ENCODE measurements at regions not wholly inside any gene's neighbourhood (a gene's known extent, or its start where the extent isn't known, plus 50 kb on each side); places are given as distances from the start of the nearest gene placed in this dataset.
"Not testable (repeated sequence)": the region's sequence is repeated elsewhere in the genome, so short reads cannot be mapped to it uniquely, and the experiment has no call there.

DNA sequence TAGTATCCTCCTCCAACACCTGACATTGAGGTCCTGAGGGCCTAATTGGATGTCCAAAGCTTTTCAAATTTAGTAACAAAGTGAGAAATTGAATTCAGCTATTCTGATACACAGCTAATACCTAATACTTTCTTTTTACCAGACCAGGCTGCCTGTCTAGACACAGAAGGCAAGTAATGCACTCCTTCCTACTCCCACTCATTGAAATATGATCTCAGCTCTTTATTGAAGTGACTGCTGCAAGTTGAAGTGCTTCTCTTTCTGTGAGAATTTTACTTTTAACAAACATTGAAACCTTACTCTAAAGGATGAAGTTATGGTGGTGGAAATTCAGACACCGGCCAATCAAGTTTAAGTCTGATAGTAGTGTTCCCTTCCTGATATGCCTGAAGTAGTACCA lies 90.8 kb upstream of the OGFRL1 start:
- no peak for DNase-seq (ENCODE audit: low read depth in 1 of 2, low spot score in 1 of 2)

DNA sequence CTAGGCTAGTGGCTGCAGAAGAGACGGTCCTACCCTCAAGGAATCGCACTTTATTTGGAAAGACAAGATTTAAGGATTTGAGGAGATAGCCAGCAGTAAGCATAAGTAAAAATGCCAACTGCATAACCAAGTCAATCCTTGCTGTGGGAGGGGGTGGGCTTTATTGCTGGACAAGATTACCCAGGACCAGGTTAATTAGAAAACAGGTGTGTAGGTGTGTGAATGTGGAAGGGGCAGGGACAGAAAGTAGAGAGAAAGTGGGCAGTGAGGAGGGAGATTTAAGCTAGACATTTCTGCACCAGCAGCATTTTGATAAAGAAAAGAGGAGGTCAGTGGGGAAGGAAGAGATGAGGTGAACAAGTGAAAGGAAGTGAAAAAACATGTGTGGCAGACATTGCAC lies 89.7 kb upstream of the OGFRL1 start:
- no peak for DNase-seq (ENCODE audit: low read depth in 1 of 2, low spot score in 1 of 2)

DNA sequence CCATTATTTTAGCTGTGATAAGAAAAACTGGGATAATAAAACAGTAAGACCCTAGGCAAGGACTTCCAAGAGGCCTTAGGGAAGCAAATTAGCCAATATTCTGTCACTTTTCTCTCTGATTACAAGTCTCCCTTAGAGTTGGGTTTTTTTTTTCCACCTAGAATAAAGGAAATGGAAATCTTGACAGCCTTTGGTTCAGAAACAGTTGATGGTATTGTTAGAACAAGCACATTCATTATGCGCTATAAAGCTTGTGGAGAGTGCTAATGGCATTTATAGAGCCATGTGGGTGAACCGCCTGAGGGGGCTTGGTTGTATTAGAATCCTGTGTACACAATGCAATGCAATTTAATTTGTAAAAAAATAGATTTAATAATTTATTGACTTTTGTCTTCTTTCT lies 88.9 kb upstream of the OGFRL1 start:
- no peak for DNase-seq (ENCODE audit: low read depth in 1 of 2, low spot score in 1 of 2)

DNA sequence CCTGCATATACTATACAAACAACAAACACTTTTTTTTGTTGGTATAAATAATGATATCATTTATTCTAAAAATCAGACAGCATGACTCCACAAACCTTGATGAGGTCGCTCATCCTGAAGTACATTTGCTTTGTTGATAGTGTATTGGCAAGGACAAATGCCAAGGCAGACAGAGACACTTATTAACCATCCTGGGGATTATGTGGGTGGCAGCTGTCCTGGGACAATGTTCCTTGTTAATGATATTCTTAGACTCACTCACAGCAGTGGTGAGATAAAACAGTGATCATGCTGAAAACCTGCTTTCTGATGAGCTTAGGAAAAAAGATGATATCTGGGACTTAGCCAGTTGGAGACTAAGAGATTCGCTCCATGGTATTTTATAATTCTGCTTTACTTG lies 85.4 kb upstream of the OGFRL1 start:
- DNase-seq (ENCODE audit: low read depth in 1 of 2, low spot score in 1 of 2), result no peak

DNA sequence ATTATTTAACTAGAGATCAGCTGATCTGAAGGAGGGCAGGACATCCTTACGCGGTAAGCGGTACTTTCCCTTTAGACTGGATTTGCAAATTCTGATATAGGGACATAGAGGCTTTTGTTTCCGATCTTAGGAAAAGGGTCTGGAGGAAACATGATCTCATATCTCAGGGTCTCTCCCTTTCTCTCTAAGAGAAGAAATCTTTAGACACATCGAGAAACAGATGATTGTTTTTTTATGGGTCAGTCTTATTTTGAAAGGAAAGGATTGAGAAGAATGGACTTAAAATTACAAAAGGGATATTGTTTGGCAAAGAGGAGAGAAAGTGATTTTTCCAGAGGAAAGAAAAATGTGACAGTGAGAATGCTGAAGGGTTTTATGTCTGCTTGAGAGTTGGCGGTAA lies 83.9 kb upstream of the OGFRL1 start:
- DNase-seq (ENCODE audit: low read depth in 1 of 2, low spot score in 1 of 2), result no peak

DNA sequence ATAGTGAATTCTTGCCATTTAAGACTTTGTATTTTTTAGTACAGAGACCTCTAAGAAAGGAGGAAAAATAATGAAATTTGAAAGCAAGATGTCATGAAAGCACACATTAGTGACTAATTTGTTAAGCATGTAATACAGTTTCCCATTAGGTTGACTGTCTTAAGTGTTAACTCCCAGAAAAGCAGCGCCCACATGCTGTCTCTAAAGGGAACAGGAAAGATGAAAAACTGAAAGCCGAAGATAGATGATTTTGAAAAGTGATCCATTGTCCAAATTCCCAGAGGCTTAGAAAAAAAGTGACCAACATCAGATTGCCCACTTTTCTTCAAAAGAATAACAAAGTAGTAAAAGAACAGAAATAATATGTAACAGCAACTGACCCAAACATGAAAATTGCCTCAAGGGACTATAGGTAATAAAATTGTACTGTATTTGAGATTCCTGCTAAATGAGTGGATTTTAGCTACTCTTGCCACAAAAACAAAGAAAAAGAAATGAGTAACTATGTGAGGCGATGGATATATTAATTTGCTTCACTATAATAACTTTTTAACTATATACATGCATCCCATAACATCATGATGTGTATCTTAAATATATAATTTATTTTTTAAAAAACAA lies 83.2 kb upstream of the OGFRL1 start:
- no peak for DNase-seq (ENCODE audit: low read depth in 1 of 2, low spot score in 1 of 2)

DNA sequence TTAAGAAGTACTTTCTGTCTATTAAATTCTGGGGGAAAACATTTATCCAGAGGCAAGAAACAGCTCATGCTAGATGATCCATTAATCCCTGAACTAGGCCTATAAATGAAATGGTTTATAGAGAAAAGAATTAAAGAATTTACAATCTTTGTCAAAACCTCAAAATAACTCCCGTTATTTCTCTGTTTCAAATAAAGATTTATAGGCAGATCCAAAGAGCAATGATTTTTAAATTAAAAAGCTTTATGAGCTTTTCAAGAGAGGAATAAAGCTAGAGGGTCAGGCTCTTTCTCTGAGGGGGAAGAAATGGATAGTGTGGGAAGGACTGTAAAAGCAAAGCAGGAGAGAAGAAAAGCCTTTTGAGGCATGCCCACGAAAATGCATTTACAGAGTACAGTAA lies 82.5 kb upstream of the OGFRL1 start:
- no peak for DNase-seq (ENCODE audit: low read depth in 1 of 2, low spot score in 1 of 2)

DNA sequence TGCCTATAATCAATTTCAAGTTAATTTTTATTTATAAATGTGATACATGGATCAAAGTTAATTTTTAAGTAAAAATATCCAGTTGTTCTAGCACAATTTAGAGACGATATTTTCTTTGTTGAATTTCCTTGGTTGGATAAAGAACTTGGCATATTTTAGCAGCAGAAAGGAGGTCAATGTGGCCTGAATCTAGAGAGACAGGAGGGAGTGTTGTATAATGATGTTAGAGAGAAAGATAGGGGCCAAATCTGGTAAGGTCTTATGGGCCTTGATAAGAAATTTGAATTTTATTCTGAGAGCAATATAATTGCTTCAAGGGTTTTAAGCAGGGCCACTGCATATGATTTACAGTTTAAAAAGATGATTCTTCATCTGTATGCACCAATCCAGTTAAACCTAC lies 79.4 kb upstream of the OGFRL1 start:
- DNase-seq (ENCODE audit: low read depth in 1 of 2, low spot score in 1 of 2), result no peak

DNA sequence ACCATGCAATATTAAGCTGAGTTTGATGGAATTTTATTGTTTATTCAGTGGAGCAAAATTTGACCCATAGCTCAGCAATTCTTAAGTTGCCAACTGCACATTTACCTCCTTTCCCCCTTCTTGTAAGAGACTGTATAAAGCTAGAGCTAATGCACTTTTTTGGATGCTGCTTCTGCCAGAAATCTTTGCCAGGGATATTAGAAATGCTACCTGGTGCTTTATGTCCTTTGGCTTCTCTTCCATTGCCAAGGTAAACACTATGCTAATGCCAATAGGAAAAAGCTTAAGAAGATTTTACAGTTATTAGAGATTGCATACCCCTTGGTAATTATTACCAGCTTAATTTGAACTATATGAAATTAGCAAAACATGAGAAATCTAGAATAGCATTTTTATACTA lies 79.0 kb upstream of the OGFRL1 start:
- no peak for DNase-seq (ENCODE audit: low read depth in 1 of 2, low spot score in 1 of 2)

DNA sequence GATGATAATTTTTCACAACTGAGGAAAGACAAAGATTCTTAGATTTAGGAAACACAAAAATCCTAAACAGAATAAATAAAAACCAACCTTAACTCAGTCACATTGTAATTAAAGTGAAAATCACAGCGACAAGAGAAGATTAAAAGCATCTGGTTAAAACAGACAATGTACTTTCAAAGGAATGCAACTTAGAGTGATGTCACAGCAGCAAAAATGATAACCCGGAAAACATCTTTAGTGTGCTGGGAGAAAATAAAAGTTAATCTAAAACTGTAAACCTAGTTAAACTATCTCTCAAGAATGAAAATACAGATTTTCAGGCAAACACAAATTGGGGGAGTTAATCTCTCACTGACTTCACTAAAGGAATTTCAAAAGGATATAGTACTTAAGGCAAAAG lies 76.8 kb upstream of the OGFRL1 start:
- no peak for DNase-seq (ENCODE audit: low read depth in 1 of 2, low spot score in 1 of 2)

DNA sequence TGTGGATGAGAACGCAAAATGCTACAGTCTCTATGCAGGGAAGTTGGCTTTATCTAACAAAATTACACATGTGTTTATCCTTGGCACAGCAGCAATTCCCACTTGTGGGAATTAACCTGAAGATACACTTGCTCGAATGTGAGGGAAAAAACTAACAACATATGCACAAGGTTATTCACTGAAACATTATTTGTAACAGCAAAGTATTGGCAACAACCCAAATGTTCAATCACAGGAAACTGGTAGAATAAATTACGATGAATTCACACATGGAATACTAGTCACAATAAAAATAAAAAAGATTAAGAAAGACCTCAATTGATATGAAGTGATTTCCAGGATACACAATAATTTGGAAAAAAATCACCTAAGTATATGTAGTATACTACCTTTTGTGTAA lies 68.1 kb upstream of the OGFRL1 start:
- no peak for DNase-seq (ENCODE audit: low read depth in 1 of 2, low spot score in 1 of 2)

DNA sequence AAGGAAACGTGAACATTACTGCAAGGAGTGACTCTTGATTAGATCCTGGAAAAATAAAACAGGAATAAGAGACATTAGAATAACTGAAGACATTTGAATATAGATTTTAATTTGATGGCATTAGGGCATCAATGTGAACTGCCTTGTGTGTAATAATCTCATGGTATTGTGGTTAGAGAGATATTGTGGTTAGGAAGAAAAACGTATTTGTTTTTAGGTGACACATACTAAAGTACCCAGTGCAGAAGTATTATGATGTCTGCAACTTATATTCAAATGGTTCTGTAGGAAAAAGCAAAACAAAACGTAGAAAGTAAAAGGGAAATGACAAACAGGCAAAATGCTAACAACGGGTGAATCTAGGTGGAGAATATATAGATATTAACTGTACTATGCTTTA lies 65.9 kb upstream of the OGFRL1 start:
- DNase-seq (ENCODE audit: low read depth in 1 of 2, low spot score in 1 of 2), result no peak

DNA sequence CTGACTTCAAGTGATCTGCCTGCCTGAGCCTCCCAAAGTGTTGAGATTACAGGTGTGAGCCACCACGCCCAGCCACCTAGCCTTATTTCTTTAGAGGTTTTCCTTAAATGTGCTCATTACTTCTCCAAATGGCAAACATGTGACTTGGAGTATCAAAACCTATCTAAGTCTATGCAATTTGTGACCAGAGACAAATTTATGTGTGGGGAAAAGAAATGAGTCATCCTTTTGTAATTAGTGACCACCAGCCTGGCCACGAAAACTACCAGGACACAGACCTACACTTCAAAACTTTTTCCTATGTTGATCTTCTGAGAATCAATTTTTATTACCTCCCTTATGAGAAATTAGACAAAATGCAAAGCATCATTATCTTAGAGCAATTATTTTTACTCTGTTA lies 64.6 kb upstream of the OGFRL1 start:
- no peak for DNase-seq (ENCODE audit: low read depth in 1 of 2, low spot score in 1 of 2)

DNA sequence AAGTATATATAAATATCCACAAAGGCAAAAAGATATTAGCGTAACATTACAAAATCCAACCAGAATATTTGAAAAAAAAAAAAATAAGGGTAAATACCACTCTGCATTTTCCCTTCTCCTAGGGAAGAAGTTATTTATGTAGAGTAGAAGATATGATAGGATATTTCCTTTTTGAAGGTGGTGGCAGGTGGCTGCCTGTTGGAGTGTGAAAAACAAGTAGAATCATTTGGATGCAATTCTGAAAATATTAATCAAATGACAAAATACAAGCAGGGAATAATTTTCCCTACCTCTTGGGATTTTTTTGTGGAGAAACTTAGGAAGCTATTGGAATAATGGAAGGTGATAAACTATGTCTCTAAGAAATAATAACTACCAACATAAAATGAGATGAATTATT lies 62.5 kb upstream of the OGFRL1 start:
- DNase-seq (ENCODE audit: low read depth in 1 of 2, low spot score in 1 of 2), result no peak

DNA sequence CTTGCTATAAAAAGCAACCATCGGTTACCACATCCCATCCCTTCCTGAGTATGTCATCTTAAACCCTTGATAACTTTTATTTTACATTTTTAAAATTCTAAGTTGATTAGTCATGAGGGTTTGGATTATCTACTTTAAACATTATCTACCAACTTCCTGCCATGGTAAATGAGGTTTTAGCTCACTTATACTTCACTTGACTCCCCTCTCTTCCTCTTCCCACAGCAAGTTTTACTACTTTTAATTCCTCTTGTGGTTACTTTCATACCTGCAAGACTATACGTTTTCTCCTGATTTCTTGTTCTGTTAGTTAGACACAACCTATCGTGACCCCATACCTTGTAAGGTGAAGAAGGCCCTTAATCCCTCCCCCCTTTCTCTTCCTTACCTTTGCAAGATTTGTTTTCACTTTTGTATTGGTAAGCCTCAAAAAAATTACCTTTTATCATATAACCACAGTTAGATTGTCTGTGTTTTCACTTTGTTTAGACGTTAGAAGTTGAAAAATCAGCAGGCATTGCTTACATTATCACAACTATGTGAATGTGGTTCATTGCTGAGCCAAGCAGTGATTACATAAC lies 60.1 kb upstream of the OGFRL1 start:
- DNase-seq (ENCODE audit: low read depth in 1 of 2, low spot score in 1 of 2), result no peak

DNA sequence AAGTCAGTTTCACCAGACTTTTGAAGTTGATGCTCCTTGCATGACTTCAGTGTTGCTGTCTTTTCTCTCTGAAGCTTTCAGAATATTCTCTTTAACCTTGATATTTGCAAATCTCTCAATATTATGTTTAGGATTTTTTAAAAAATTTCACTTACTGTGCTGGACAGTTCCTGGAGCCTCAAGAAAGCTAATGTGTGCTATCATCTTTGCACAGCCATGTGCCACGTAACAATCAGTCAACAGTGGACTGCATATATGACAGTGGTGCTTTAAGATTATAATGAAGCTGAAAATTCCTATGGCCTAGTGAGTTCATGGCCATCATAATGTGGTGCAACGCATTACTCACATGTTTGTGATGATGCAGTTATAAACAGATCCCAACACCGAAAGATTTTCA lies 59.1 kb upstream of the OGFRL1 start:
- no peak for DNase-seq (ENCODE audit: low read depth in 1 of 2, low spot score in 1 of 2)

DNA sequence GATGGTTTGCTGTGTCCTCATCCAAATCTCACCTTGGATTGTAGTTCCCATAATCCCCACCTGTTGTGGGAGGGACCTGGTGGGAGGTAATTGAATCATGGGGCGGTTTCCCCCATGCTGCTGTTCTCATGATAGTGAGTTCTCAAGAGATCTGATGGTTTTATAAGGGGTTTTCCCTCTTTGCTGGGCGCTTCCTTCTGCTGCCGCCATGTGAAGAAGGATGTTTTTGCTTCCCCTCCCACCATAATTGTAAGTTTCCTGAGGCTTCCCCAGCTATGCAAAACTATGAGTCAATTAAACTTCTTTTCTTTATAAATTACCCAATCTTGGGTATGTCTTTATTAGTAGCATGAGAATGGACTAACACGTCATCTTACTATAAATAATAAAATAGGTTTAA lies 55.7 kb upstream of the OGFRL1 start:
- DNase-seq (ENCODE audit: low read depth in 1 of 2, low spot score in 1 of 2), result not testable (repeated sequence)

DNA sequence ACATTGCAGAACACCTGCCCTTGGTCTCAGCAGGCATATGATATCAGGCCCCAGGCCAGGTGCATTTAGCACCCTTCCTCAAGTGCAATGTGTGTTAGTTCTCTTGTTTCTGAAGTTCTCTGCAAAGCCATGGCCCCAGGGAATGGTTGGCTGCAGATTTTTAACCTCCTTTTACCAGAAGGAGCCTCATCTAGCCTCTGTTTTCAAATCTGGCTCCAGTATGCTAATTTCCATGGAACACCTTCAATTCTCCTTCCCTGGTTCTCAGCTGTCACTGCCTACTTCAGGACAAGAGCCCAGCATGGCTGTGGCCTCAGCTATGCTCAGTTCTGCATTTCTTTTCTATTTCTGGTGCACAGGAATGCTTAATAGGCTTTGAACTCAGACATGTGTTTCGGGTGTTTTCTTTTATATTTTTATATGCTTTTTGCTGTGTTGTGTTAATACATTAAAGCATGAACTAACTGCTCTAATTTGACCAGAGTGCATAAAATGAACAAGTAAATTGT lies 51.6 kb upstream of the OGFRL1 start:
- no peak for DNase-seq (ENCODE audit: low read depth in 1 of 2, low spot score in 1 of 2)

DNA sequence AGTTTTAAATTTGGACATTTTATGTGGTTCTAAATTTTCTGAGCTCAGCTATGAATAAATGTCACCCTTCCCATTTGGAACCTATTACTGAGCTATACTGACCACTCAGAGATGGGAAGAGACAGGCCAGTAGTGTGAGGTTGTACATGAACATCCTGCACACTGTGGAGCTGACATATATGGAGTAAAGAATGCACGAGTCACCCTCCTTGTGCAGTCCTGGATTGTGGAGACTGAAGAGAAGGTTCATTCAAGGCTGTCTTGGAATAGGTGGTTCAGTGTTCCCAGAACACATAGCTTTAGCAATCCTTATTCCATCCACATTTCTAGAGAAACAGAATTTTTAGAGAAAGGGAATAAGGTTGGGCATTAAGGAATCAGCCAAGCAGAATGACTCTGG lies 50.3 kb upstream of the OGFRL1 start:
- DNase-seq (ENCODE audit: low read depth in 1 of 2, low spot score in 1 of 2), result no peak
